NCI-H446 treated with DMSO at 0.1 percent for 48 hours (cell line): ENCODE measurements at regions not wholly inside any gene's neighbourhood (a gene's known extent, or its start where the extent isn't known, plus 50 kb on each side); places are given as distances from the start of the nearest gene placed in this dataset.

ENCODE experiments used
- DNase-seq: peaks from one replicate; lab custom pipeline; 2025; lab: John Stamatoyannopoulos, UW

- DNase-seq = no peak
These were observed 62.6 kb downstream of the MIS18A start for GRCh38 chr21:32216293-32216692.

- DNase-seq = no peak
These were observed 63.6 kb downstream of the MIS18A start for GRCh38 chr21:32215306-32215685.

- no peak for DNase-seq
These were observed 64.1 kb downstream of the MIS18A start for GRCh38 chr21:32214654-32215305.

- no peak for DNase-seq
These were observed 66.7 kb downstream of the MIS18A start for GRCh38 chr21:32212116-32212515.

- DNase-seq = no peak
These were observed 67.5 kb downstream of the MIS18A start for GRCh38 chr21:32211306-32211705.

- DNase-seq = no peak
These were observed 69.3 kb downstream of the MIS18A start for GRCh38 chr21:32209580-32209979.

- no peak for DNase-seq
These were observed 71.5 kb downstream of the MIS18A start for GRCh38 chr21:32207406-32207716.

GRCh38 chr21:32206631-32207405 lies 72.0 kb downstream of the MIS18A start:
- no peak for DNase-seq

GRCh38 chr21:32203877-32204480 lies 74.9 kb downstream of the MIS18A start:
- DNase-seq = no peak

GRCh38 chr21:32200029-32200428 lies 78.8 kb downstream of the MIS18A start:
- no peak for DNase-seq

- peak; percentile 40 for DNase-seq
These were observed 80.5 kb downstream of the MIS18A start for GRCh38 chr21:32198384-32198783.

- peak; percentile 73 for DNase-seq
These were observed 81.0 kb downstream of the MIS18A start for GRCh38 chr21:32197896-32198295.

GRCh38 chr21:32196001-32196400 lies 82.8 kb downstream of the MIS18A start:
- DNase-seq = no peak

GRCh38 chr21:32193098-32193465 lies 85.8 kb downstream of the MIS18A start:
- DNase-seq = no peak

GRCh38 chr21:32192291-32193097 lies 86.4 kb downstream of the MIS18A start:
- DNase-seq = no peak

- DNase-seq = no peak
These were observed 88.2 kb downstream of the MIS18A start for GRCh38 chr21:32190493-32191144.

GRCh38 chr21:32189688-32190483 lies 89.0 kb downstream of the MIS18A start:
- DNase-seq = no peak

GRCh38 chr21:32186804-32187203 lies 92.0 kb downstream of the MIS18A start:
- peak; percentile 84 for DNase-seq

GRCh38 chr21:32185726-32186125 lies 93.1 kb downstream of the MIS18A start:
- no peak for DNase-seq

- no peak for DNase-seq
These were observed 93.7 kb downstream of the MIS18A start for GRCh38 chr21:32185103-32185502.

GRCh38 chr21:32184485-32184884 lies 94.4 kb downstream of the MIS18A start:
- DNase-seq = no peak
